ENCODE measurements at regions not wholly inside any gene's neighbourhood (a gene's known extent, or its start where the extent isn't known, plus 50 kb on each side); places are given as distances from the start of the nearest gene placed in this dataset.

GRCh38 chr16:60073376-60073775, 1339.3 kb upstream of the GOT2 start:
- TF ChIP-seq, protein P1, sequence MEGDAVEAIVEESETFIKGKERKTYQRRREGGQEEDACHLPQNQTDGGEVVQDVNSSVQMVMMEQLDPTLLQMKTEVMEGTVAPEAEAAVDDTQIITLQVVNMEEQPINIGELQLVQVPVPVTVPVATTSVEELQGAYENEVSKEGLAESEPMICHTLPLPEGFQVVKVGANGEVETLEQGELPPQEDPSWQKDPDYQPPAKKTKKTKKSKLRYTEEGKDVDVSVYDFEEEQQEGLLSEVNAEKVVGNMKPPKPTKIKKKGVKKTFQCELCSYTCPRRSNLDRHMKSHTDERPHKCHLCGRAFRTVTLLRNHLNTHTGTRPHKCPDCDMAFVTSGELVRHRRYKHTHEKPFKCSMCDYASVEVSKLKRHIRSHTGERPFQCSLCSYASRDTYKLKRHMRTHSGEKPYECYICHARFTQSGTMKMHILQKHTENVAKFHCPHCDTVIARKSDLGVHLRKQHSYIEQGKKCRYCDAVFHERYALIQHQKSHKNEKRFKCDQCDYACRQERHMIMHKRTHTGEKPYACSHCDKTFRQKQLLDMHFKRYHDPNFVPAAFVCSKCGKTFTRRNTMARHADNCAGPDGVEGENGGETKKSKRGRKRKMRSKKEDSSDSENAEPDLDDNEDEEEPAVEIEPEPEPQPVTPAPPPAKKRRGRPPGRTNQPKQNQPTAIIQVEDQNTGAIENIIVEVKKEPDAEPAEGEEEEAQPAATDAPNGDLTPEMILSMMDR (IDR thresholded peaks at IDR 0.05; ENCODE audit: insufficient read depth, low read depth, low read length), result no peak
- no peaks in the 10 kb centered on the region for H3K27me3 ChIP-seq (ENCODE audit: control insufficient read depth, insufficient read depth, low read length)
- H3K4me3 ChIP-seq (ENCODE audit: low read depth, low read length), result no peak overlapping the region
- POLR2A ChIA-PET, result no interaction called here
- CTCF ChIA-PET, result no interaction called here
- no peak for DNase-seq (ENCODE audit: low read depth)
- no peaks in the 10 kb centered on the region for H3K36me3 ChIP-seq (ENCODE audit: control insufficient read depth, insufficient read depth, low read length)

DNA sequence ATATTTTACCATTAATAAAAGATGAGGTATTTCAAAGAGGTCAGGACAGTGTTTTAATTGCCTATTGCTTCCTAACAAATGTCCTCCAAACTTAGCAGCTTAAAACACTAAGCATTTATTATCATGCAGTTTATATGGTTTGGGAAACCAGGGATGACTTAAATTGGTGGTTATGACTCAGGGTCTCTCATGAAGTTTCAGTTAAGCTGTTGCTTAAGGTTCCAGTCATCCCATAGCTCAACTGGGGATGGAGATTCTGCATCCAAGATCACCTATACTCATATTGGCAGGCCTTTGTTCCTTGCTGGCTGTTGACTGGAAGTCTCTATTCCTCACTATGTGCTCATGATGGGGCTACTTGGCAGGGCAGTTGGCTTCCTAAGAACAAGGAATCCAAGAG, 1329.9 kb upstream of the GOT2 start:
- Histone ChIP-seq H3K27me3 (ENCODE audit: control insufficient read depth, insufficient read depth, low read length) (no peaks in the 10 kb centered on the region), H3K36me3 (ENCODE audit: control insufficient read depth, insufficient read depth, low read length) (no peaks in the 10 kb centered on the region), H3K4me3 (ENCODE audit: low read depth, low read length) (no peak overlapping the region)
- TF ChIP-seq, protein P1 (IDR thresholded peaks at IDR 0.05; ENCODE audit: insufficient read depth, low read depth, low read length), result no peak
- CTCF ChIA-PET, result no interaction called here
- POLR2A ChIA-PET, result no interaction called here
- DNase-seq (ENCODE audit: low read depth), result no peak

DNA sequence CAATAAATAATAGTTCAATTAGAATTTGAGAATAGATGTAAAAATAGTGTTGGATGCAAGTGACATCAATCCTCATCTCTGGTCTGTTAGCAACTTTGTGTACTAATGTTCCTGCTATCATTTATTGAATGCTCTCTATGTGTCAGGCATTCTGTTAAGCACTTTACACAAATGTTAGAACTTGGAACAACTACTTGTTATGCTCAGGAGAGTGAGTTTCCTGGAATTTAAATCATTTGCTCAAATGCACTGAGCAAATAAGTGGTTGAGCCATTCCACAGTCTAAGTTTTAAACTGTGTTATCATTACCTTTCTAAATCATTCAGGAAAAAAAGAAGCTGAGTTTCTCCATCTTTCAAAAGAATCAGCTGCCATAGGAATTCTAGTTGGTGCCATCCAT, 1327.3 kb upstream of the GOT2 start:
- ChIA-PET POLR2A (no interaction called here), CTCF (no interaction called here)

GRCh38 chr16:60060731-60061130, 1326.6 kb upstream of the GOT2 start:
- DNase-seq (ENCODE audit: low read depth), result no peak
- POLR2A ChIA-PET, result no interaction called here
- Histone ChIP-seq H3K4me3 (ENCODE audit: low read depth, low read length) (no peak overlapping the region), H3K27me3 (ENCODE audit: control insufficient read depth, insufficient read depth, low read length) (no peaks in the 10 kb centered on the region), H3K36me3 (ENCODE audit: control insufficient read depth, insufficient read depth, low read length) (no peaks in the 10 kb centered on the region)
- CTCF ChIA-PET, result no interaction called here
- TF ChIP-seq, protein P1 (IDR thresholded peaks at IDR 0.05; ENCODE audit: insufficient read depth, low read depth, low read length), result no peak

More for the DNA sequence above, 1327.3 kb upstream of the GOT2 start:
- no peak for DNase-seq (ENCODE audit: low read depth)
- Histone ChIP-seq H3K4me3 (ENCODE audit: low read depth, low read length) (no peak overlapping the region), H3K36me3 (ENCODE audit: control insufficient read depth, insufficient read depth, low read length) (no peaks in the 10 kb centered on the region), H3K27me3 (ENCODE audit: control insufficient read depth, insufficient read depth, low read length) (no peaks in the 10 kb centered on the region)
- TF ChIP-seq, protein P1 (IDR thresholded peaks at IDR 0.05; ENCODE audit: insufficient read depth, low read depth, low read length), result no peak

GRCh38 chr16:60059141-60059540, 1325.0 kb upstream of the GOT2 start:
- POLR2A ChIA-PET, result no interaction called here
- H3K27me3 ChIP-seq (ENCODE audit: control insufficient read depth, insufficient read depth, low read length), result no peaks in the 10 kb centered on the region
- TF ChIP-seq, protein P1 (IDR thresholded peaks at IDR 0.05; ENCODE audit: insufficient read depth, low read depth, low read length), result no peak
- no peak for DNase-seq (ENCODE audit: low read depth)
- H3K36me3 ChIP-seq (ENCODE audit: control insufficient read depth, insufficient read depth, low read length), result no peaks in the 10 kb centered on the region
- no peak overlapping the region for H3K4me3 ChIP-seq (ENCODE audit: low read depth, low read length)
- CTCF ChIA-PET, result no interaction called here

Measured in BJ (cell line).